K562 (cell line): ENCODE measurements at regions not wholly inside any gene's neighbourhood (a gene's known extent, or its start where the extent isn't known, plus 50 kb on each side); places are given as distances from the start of the nearest gene placed in this dataset.
"Not testable (repeated sequence)": the region's sequence is repeated elsewhere in the genome, so short reads cannot be mapped to it uniquely, and the experiment has no call there.

Experiments used
- ATAC-seq: fragments of 200-7000 bp; cut with Tn5 transposase; 3 replicates; pipeline ENCODE4 v1.9.1; 2020; ENCODE audit warnings: moderate library complexity
- BruUV-seq: library from RNA; stranded (reverse); fragments of 400-500 nt; replicated peaks from 2 replicates; lab custom pipeline; 2021; lab: Mats Ljungman, UMichigan
- CTCF ChIA-PET: fragments of 300-600 bp; formaldehyde crosslinking; extraction: SDS; loops from one replicate; lab custom pipeline; 2021; ENCODE audit warnings: low intra/inter-chr PET ratio; lab: Yijun Ruan, JAX
- POLR2A ChIA-PET: fragments of 300-600, 350-650 bp; sonication (Branson Sonifier 250); formaldehyde crosslinking; extraction: SDS; loops from one replicate; lab custom pipeline; 2021; ENCODE audit warnings: antibody characterized with exemption, inconsistent platforms; lab: Yijun Ruan, JAX
- DNase-seq, 4 experiments: peaks; one replicate each; pipeline versions ENCODE4 v3.0.0 to v3.0.0-alpha.2; 2011 to 2018; ENCODE audit warnings: low spot score in 3 of 4, mixed read lengths in 3 of 4; ENCODE audit errors: extremely low read depth in 1 of 4
- FAIRE-seq: peaks from 2 replicates; lab custom pipeline; 2011; peaks lifted over from hg19 to GRCh38; lab: Jason Lieb, UNC
- H2AFZ ChIP-seq: 2 replicates; pipeline ENCODE4 v1.6.0; 2011; ENCODE audit warnings: low read depth, low read length, control low read depth, inconsistent platforms
- H3K27ac ChIP-seq: fragments of 200-600 bp; 3 replicates; pipeline ENCODE4 v1.8.0; 2011; ENCODE audit warnings: low read depth, mild to moderate bottlenecking, control low read depth, inconsistent platforms, low read length, moderate library complexity, mixed read lengths; ENCODE audit errors: extremely low read depth
- H3K27me3 ChIP-seq, 2 experiments: fragments of 300-600 bp in 1 of 2; 2 replicates in 1 of 2; 3 replicates in 1 of 2; pipeline versions ENCODE4 v1.6.0 to v1.8.0; 2011; ENCODE audit warnings: inconsistent platforms in 2 of 2, low read length in 2 of 2, mild to moderate bottlenecking in 1 of 2, mixed read lengths in 1 of 2, moderate library complexity in 1 of 2; ENCODE audit not compliant: control insufficient read depth in 2 of 2, insufficient read depth in 2 of 2
- H3K36me3 ChIP-seq: fragments of 300-600 bp; 3 replicates; pipeline ENCODE4 v1.8.0; 2011; ENCODE audit warnings: mild to moderate bottlenecking, low read length, inconsistent platforms; ENCODE audit not compliant: control insufficient read depth, insufficient read depth
- H3K4me1 ChIP-seq, 2 experiments: fragments of 200-600 bp in 1 of 2; replicated peaks in 1 of 2; 2 replicates in 1 of 2; 3 replicates in 1 of 2; pipeline versions ENCODE4 v1.5.1 to v1.8.0; 2011; ENCODE audit warnings: inconsistent platforms in 2 of 2, low read length in 2 of 2, mild to moderate bottlenecking in 1 of 2, mixed read lengths in 1 of 2, moderate library complexity in 1 of 2; ENCODE audit not compliant: control insufficient read depth in 2 of 2, insufficient read depth in 2 of 2
- H3K4me2 ChIP-seq: 2 replicates; pipeline ENCODE4 v1.6.1; 2011; ENCODE audit warnings: low read length, control low read depth, inconsistent platforms, mixed read lengths; ENCODE audit not compliant: insufficient read depth
- H3K4me3 ChIP-seq: fragments of 200-600 bp; sonication (generic), shearing (Covaris generic); 2 replicates; pipeline ENCODE4 v1.5.1; 2016; ENCODE audit warnings: control low read depth, inconsistent platforms
- H3K79me2 ChIP-seq: fragments of 200-600 bp; 3 replicates; pipeline ENCODE4 v1.8.0; 2011; ENCODE audit warnings: low read length, inconsistent platforms; ENCODE audit not compliant: control insufficient read depth, insufficient read depth
- H3K9ac ChIP-seq, 2 experiments: 2 replicates each; pipeline versions ENCODE4 v1.6.0 to v1.6.1; 2011; ENCODE audit warnings: low read depth in 2 of 2, low read length in 2 of 2, control low read depth in 1 of 2, inconsistent platforms in 1 of 2, mild to moderate bottlenecking in 1 of 2, mixed read lengths in 1 of 2; ENCODE audit not compliant: insufficient read depth in 1 of 2
- H3K9me1 ChIP-seq: one replicate; pipeline ENCODE4 v1.6.0; 2011; ENCODE audit warnings: inconsistent platforms, mild to moderate bottlenecking, low read length, moderate library complexity; ENCODE audit not compliant: control insufficient read depth, insufficient read depth
- H3K9me3 ChIP-seq: replicated peaks from 2 replicates; pipeline ENCODE4 v1.5.1; 2011; ENCODE audit warnings: low read depth, low read length, inconsistent platforms; ENCODE audit not compliant: control insufficient read depth, insufficient read depth
- H4K20me1 ChIP-seq: replicated peaks from 2 replicates; pipeline ENCODE4 v1.6.1; 2011; ENCODE audit warnings: low read length, inconsistent platforms, mixed read lengths; ENCODE audit not compliant: control insufficient read depth, insufficient read depth
- EGR1 ChIP-seq: fragments of 450-650 bp; conservative IDR thresholded peaks from 2 replicates; pipeline ENCODE4 v1.6.1; 2017; ENCODE audit warnings: mild to moderate bottlenecking
- ETS2 ChIP-seq: IDR thresholded peaks from 2 replicates; pipeline ENCODE4 v1.6.1; 2016; ENCODE audit warnings: borderline replicate concordance, missing genetic modification characterization, mild to moderate bottlenecking, moderate library complexity, missing compliant biosample characterization; ENCODE audit not compliant: poor library complexity, severe bottlenecking
- KDM5B ChIP-seq: fragments of 200-600 bp; sonication (generic); IDR thresholded peaks from 2 replicates; pipeline ENCODE4 v1.6.1; 2012; ENCODE audit warnings: low read depth, mild to moderate bottlenecking, moderate library complexity, low read length, control low read depth, inconsistent platforms; ENCODE audit not compliant: insufficient replicate concordance
- NUFIP1 ChIP-seq: fragments of 450-650 bp; IDR thresholded peaks from 2 replicates; pipeline ENCODE4 v1.6.1; 2018; ENCODE audit not compliant: partially characterized antibody
- PURB ChIP-seq: sonication (generic); formaldehyde crosslinking; IDR thresholded peaks from 2 replicates; pipeline ENCODE4 v1.9.0; 2021; ENCODE audit warnings: low read depth, mild to moderate bottlenecking, missing genetic modification reagents
- SETDB1 ChIP-seq: IDR thresholded peaks from one replicate; pipeline ENCODE4 v1.6.1; 2012; ENCODE audit warnings: low read length, control low read depth, inconsistent platforms
- WGBS: fragments of 100-300 bp; shearing (Covaris generic); methylation state at CpG from one replicate; pipeline ENCODE4 v1.1.6; 2016; ENCODE audit warnings: low coverage, mixed read lengths; ENCODE audit not compliant: insufficient coverage; ENCODE audit errors: missing lambda C conversion rate; 5-methylcytosine and 5-hydroxymethylcytosine counted together
- in situ Hi-C: fragments of 300-500 bp; cut with MboI; formaldehyde crosslinking; loops from 4 replicates; pipeline ENCODE4 v1.15.0; 2018; ENCODE audit warnings: inconsistent platforms, mixed read lengths
- intact Hi-C: fragments of 100-400 bp; cut with micrococcal nuclease; formaldehyde crosslinking; loops from 2 replicates; pipeline ENCODE4 v1.14.2; 2022
- TF ChIP-seq, protein P1 (sequence below): fragments of 250-450 bp; sonication (Bioruptor Pico); IDR thresholded peaks from 2 replicates; pipeline ENCODE4 v1.5.0; 2021

DNA sequence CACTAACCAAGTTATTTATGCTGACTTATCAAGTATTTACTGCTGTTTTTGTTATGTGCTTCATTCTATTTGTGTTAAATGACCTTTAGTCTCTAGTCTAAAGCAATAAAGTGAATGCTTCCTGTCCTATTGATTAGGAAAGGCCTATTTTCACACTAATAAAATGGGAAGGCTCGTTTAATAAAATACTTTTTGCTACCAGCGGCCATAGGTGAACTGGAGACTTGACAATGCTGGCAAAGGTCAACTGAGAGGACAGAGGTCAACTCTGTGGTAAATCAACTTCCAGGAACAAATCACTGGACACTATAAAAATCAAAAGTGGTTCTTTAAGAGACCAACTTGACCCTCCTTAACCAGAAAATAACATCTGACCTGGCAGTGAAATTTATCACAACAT lies 634.3 kb downstream of the ISL1 start (continued):
- TF ChIP-seq PURB = no peak

DNA sequence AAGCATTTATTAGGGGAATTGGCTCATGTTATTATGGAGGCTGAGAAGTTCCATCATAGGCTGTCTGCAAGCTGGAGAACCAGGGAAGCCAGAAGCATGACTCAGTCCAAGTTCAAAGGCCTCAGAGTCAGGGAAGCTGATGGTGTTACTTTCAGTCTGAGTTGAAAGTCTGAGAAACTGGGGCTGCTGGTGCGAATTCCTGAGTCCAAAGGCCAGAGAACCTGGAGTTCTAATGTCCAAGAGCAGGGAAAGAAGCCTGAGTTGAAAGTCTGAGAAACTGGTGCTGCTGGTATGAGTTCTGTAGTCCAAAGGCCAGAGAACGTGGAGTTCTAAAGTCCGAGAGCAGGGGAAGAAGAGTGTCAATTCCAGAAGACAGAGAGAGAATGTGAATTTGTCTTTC lies 641.1 kb downstream of the ISL1 start:
- FAIRE-seq = no peak
- Histone ChIP-seq H3K4me3 (no peak overlapping the region), H3K79me2 (no peaks in the 10 kb centered on the region), H4K20me1 (no peaks in the 10 kb centered on the region), H3K27ac (no peak overlapping the region), H3K9ac (no peak overlapping the region), H3K4me2 (no peak overlapping the region), H3K27me3 (no peaks in the 10 kb centered on the region), H3K9me3 (no peaks in the 10 kb centered on the region), H2AFZ (no peak overlapping the region), H3K36me3 (no peaks in the 10 kb centered on the region), H3K9me1 (no peaks in the 10 kb centered on the region), H3K4me1 (no peaks in the 10 kb centered on the region)
- intact Hi-C loops (no loop called here), in situ Hi-C loops (loop anchor here (25.0 kb wide), 1 partner anchor 1062 kb away; no protein-coding TSS in a partner anchor)
- no peak for DNase-seq
- no peak for TF ChIP-seq SETDB1
- no peak for TF ChIP-seq NUFIP1
- no peak for TF ChIP-seq ETS2 (tag)
- TF ChIP-seq, protein P1, sequence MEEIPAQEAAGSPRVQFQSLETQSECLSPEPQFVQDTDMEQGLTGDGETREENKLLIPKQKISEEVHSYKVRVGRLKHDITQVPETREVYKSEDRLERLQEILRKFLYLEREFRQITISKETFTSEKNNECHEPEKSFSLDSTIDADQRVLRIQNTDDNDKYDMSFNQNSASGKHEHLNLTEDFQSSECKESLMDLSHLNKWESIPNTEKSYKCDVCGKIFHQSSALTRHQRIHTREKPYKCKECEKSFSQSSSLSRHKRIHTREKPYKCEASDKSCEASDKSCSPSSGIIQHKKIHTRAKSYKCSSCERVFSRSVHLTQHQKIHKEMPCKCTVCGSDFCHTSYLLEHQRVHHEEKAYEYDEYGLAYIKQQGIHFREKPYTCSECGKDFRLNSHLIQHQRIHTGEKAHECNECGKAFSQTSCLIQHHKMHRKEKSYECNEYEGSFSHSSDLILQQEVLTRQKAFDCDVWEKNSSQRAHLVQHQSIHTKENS (CRISPR knock-in tag) = no peak
- no peak for TF ChIP-seq KDM5B
- no peak for TF ChIP-seq EGR1
- ATAC-seq = no peak
- WGBS = 0% methylated on average over 3 of the region's 3 CpGs
- no TSS peak for BruUV-seq
- ChIA-PET POLR2A (no interaction called here), CTCF (no interaction called here)

DNA sequence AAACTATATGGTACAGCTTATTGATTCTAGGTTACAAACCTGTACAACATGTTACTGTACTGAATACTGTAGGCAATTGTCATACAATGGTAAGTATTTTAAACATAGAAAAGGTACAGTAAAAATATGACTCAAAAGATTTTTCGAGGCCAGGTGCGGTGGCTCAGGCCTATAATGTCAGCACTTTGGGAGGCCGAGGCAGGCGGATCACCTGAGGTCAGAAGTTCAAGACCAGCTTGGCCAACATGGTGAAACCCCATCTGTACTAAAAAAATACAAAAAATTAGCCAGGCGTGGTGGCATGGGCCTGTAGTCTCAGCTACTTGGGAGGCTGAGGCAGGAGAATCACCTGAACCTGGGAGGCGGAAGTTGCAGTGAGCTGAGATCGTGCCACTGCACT lies 646.6 kb downstream of the ISL1 start:
- 1% methylated on average over 7 of the region's 7 CpGs for WGBS
- H3K4me2 ChIP-seq, H2AFZ ChIP-seq, intact Hi-C loops, H3K9me3 ChIP-seq, CTCF ChIA-PET, FAIRE-seq, BruUV-seq, ATAC-seq, in situ Hi-C loops, DNase-seq, H3K27me3 ChIP-seq, H3K36me3 ChIP-seq, H3K9ac ChIP-seq, H3K9me1 ChIP-seq, H3K79me2 ChIP-seq, H3K4me1 ChIP-seq, POLR2A ChIA-PET, H4K20me1 ChIP-seq, H3K27ac ChIP-seq, H3K4me3 ChIP-seq: not testable (repeated sequence)
